Renal pelvis (tissue), 1 donor: ENCODE measurements at regions not wholly inside any gene's neighbourhood (a gene's known extent, or its start where the extent isn't known, plus 50 kb on each side); places are given as distances from the start of the nearest gene placed in this dataset.

Experiments
- DNase-seq: peaks from one replicate; pipeline ENCODE4 v3.0.0-alpha.2; 2013

- no peak for DNase-seq
Measured at GRCh38 chrX:147838465-147839131, 73.1 kb upstream of the FMR1 start.

DNA sequence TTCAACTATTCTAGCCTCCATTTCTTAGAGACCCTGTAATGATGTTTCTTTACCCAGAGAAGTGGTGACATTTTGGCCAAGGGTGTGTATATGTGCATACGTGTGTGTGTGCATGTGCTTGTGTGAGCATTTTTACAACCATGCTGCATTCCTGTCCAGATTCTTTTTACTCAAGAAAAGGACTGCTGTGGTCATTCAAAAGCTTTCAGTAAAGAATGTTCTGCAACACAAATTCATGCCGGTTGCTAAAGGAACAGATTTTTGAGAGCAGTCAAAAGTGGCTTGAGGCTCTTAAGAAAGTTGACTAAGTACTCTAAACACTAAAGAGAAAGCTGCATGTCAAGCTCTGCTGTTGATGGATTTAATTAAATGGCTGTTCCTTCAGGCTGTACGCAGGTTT, 65.0 kb upstream of the FMR1 start:
- no peak for DNase-seq

DNA sequence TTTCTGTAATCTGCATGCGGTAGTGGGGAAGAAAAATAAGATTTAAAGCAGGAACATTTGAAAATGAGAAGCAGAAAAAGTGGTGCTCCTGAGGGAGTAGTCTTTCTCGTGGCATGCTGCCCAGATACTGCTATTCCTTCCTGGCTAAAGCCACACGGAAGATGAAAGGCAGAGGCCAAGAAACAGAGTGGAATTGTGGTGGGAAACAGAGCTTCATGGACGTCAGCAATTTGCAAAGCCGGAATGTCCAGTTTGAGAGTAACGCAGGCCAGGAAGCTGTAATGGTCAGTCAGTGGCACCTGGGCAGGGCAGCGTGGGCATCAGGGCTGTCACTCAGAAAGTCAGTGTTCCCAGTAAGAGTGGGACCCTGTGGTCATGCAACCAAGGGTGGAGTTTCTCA, 63.7 kb upstream of the FMR1 start:
- no peak for DNase-seq

- no peak for DNase-seq
Measured at GRCh38 chrX:147848543-147849443, 62.9 kb upstream of the FMR1 start.

DNA sequence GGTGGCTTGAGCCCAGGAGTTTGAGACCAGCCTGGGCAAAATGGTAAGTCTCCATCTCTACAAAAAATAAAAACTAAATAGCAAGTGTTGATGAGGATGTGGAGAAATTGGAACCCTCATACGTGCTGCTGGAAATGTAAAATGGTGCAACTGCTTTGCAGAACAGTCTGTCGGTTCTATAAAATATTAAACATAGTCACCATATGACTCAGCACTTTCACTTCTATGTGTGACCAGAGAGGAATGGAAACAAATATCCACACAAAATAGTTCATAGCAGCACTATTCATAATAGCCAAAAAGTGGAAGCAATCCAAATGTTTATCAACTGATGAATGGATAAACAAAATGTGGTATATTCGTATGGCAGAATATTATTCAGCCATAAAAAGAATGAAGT, 60.8 kb upstream of the FMR1 start:
- no peak for DNase-seq

GRCh38 chrX:147853701-147854100, 58.0 kb upstream of the FMR1 start:
- no peak for DNase-seq

- no peak for DNase-seq
Measured at GRCh38 chrX:147859666-147860065, 52.1 kb upstream of the FMR1 start.
